HG03442 (cell line): ENCODE measurements at regions not wholly inside any gene's neighbourhood (a gene's known extent, or its start where the extent isn't known, plus 50 kb on each side); places are given as distances from the start of the nearest gene placed in this dataset.

Experiments used
- ATAC-seq: cut with Tn5 transposase; IDR thresholded peaks from one replicate; pipeline ENCODE4 v1.9.1; 2021; ENCODE audit warnings: mild to moderate bottlenecking, moderate library complexity; ENCODE audit not compliant: unreplicated experiment

DNA sequence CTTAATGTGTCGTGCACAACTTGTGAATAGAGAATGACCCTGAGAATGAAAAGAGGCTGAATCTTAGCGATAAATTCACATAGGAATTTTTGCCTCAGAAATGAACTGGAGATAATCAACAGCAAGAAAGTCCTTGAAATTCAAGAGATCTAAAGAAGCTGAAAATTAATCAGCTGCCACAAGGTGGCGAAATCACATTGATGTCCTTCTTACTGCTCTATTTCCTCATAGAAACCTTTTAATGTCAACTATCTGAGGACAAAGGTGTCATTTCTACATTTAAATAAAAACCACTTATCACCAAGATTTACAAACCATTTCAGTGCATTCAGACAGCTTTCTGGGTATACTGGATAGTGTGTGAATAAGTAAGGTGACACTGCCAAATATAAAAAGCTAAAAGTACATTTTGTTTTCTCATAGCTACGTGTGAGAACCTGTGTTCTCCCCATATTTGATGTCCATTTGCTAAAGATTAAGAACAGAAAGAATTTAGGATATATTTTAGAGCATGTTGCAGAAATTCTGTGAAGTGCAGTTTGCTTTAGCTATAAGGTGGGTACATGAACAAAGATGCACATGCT lies 485.3 kb upstream of the PTBP2 start:
- ATAC-seq: peak; percentile 58

DNA sequence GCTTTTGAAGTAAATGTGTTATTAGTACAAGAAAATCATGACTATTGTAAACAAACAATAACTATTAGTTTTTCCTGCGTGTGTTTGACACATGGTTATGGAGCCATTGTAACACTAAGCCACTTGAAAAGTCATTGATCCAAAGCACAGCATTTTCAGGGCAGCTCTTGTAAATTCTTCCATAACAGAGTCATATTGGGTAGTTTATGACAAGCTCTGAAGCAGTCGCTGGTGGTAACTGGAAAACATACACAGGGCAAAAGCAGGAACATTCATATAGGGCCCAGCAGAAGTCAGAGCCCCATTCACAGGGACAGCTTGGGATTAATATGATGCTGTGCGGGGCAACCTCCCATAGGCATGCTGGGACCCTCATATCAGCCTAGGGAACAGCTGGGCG lies 483.2 kb upstream of the PTBP2 start:
- no peak for ATAC-seq

DNA sequence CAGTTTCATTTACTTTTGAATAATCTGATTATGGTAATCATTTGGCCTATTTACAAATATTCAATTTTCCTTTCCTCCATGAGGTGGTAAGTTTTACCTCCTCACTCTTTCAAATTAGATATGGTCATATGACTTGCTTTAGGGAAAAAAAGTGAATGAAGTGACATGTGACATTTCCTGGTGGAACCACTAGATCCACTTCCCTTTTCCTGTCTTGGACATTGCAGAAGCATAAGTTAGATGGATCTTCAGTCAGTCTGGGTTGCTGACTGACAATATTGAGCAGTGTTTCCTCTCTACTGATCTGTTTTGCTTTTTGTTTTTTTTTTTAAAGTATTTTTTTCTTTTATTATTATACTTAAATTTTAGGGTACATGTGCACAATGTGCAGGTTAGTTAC lies 481.1 kb upstream of the PTBP2 start:
- no peak for ATAC-seq

DNA sequence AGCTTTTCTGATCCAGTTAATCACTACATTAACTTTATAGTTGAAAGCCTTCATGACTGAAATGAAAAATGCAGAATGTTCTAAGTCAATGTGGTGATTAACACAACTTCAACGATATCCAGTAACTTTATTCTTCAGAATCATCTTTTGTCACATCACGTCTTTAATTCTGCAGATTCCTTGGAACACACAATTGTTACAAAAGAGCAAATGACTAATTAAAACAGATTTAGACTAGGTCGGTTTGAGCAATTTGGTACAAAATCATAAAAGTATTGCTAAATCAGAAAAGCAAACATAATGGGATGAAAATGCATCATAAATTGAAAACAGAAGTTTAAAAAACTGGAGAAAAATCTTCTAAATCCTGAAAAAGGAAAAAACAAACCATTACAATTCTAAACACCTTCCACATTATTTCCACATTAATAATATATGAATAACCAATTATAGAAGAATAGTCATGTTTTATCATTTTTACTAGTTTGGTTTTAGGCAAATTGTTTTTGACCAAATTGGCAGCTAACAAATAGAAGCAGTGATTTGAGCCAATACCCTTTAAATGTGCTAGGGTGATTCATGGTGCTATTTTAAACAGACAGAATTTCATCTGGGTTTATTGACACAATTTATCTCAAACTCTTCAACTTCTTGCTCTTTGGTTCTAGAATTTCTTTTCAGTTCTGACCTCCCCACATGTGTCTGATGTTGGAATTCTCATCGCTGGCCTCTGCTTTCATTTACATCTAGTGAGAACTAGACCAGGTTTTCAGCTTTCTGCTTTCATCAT lies 468.1 kb upstream of the PTBP2 start:
- no peak for ATAC-seq

DNA sequence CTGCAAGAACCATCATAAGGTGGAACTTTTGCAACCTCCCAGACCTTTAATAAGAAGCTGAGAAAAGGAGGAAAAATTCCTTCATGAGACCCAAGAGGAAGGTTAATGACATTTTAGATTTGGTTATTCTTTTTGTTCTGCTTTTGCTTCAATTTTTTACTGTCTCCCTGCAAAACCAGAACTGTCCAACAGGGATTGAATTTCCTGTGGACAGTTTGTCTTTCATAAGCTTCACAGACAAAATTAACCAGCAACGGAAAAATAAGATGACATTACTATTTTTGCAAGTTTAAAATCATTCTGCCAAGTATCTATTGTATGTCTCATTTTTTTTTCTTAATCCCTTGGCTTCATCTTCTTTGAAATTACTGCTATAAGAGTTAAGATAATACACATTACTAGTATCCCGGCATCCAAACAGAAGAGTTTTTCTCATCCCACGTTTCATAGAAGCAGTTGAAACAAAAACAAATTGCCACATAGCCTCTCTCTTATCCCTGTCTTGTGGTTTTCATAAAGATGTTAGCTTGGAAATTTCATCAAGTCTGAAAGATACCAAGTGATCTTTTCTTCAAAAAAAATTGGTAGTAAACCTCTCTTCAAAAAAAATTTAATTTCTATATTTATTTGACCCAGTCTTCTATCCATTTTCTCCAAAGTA lies 465.3 kb upstream of the PTBP2 start:
- ATAC-seq: no peak

DNA sequence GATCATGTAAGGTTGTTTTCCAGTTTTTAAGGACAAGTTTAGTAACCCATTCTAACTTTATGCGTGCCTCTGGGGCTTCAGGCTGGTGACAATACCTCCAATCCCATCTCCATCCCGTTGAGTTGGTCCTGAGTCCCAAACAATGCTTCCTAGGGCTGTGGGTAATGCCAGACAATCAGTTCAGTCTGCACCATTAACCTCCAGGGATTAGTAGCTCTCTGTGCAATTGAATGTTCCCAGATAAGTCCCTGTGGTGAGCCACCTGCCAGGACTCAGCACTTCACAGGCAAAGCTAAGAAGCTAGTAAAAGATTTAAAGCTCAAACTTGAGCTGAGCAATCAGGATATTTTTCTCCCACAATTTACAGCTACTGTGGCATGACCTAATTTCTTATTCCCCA lies 462.2 kb upstream of the PTBP2 start:
- ATAC-seq: no peak

DNA sequence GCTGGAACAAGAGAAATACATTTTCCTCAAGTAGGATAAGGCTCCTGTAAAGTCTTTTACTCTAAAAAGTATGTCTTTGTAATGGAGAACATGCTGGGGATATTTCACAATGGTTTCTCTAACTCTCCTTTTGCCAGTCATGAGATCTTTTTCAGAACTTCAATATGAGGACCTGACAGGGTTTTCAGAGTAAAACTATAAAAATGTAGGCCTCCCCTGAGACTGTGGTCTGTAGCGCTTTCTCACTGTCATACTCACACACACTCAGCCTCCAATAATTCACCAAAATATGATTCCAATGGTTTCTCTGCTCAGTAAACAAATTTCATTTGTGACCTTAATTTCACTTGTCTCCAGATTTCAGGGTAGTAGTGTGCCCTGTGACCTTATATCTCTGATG lies 440.1 kb upstream of the PTBP2 start:
- no peak for ATAC-seq

DNA sequence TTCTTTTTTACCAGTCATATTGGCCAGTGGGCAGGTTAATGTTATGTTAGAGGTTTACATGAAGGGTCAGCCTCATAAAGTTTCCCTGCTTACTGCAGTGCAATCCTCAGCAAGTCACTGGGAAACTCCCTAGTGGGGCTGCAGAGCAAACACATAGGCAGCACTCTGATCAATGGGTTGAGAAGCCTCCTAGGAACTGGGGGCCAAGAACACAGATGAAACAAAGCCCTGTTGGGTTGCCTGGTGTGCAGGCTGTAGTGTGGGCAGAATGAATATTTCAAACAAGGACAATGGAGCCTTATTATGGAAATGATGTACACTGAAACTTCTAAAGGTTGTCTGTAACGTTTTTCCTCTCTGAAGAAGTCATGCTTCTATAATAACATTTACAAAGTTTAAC lies 431.6 kb upstream of the PTBP2 start:
- no peak for ATAC-seq

DNA sequence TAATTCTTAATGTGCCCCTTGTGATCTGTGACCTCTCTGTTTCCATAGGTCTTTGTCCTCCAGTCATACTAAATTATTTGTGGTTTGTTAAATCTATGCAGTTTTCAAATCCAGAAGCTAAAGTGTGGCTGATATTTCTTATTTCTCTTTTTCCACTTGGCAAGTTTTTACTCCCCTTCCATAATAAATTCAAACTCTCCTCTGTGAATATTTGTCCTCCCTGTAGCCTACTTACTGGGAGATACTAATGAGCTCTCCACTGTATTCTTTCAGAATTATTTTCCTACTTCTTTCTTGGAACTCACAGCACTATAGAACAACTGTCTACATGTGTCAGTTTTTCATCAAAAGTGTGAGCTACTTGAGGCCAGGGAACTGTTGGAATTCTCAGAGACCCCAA lies 430.8 kb upstream of the PTBP2 start:
- ATAC-seq: no peak

DNA sequence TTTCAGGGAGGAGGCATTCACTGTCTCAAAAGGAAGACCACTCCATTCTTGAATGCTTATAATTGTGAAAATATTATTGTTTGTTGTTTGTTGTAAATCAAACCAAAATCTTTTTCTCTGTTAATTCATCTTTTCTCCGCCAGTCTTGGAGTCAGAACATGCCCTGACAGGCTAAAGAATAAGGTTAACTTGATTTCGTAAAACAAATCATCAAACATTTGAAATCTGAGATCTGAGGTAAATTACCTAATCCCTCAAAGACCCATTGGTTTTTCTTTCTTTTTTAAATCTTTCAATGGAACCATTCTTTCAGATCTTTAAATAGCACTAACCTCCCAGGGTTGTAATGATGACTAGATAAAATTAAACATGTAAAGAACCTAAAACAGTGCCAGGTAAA lies 430.1 kb upstream of the PTBP2 start:
- ATAC-seq: no peak

DNA sequence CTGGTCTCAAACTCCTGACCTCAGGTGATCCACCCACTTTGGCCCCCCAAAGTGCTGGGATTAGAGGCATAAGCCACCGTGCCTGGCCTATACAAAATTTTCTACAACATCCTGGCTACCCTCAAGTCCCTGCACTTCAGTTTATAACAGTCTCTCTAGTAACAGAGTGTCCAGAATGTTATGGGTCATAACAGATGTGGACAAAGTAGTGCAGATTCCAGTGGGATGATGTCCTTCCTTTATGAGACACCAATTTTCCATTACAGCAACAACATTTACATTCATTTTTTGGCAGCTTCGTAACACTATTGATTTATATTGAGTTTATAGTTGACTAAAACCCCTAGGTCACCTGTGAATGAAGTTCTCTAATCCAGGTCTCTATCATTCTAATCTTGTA lies 429.4 kb upstream of the PTBP2 start:
- ATAC-seq: no peak

DNA sequence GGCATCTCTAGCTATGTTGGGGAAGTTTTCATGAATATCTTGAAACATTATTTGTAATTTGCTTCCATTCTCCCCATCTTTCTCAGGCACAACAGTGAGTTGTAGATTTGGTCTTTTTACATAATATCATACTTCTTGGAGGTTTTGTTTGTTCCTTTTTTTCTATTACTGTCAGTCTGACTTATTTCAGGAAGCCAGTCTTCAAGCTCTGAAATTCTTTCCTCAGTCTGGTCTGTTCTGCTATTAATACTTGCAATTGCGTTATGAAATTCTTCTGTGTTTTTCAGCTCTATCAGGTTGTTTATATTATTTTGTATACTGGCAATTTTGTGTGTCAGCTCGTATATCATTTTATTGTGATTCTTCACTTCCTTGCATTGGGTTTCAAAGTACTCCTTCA lies 424.6 kb upstream of the PTBP2 start:
- no peak for ATAC-seq

DNA sequence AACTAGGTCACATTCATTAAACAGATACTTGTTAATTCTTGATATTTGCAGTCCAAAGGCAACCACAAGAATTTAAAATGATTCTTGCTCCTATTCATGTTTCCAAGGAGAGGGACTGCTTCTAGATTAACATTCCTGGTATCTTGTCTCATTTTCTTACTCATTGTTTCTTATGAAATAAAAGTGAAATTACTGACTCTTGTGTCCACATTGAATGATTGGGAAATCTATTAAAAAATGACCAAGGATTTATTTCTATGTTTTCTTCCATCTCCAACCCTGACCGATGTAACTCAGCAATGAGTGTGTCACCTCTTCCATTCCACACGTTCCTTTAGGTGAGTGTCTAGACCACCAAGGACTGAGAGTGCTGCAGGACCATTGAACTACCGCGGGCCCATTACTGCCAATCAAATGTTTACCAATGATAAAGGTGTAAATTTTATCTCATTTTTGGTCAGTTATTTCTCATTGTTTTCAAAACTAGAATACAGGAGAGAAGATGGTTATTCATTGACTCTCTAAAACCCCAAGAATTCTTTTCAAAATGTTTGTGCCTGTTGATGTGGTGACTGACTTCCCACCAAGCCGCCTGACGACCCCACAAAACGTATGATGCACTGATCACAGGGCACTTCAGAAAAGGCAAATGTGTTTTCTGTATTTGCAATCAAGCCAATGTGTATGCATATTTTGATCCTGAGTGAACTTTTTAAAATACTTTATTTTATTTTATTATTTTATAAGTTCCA lies 414.6 kb upstream of the PTBP2 start:
- no peak for ATAC-seq

DNA sequence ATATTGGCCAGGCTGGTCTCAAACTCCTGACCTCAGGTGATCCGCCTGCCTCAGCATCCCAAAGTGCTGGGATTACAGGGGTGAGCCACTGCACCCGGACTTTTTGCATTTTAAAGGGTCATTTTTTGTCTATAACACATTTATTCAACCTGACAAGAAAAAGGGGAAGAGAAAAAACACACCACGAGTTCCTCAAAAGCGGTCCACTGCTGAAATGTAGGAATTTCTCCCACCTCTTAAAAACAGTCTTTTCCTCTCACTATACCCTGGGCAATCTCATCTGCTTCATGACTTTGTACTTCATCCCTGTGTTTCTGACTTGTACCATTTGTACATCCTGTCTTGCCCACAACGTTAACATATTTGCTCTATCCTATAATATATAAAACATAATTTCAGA lies 413.3 kb upstream of the PTBP2 start:
- ATAC-seq: no peak

DNA sequence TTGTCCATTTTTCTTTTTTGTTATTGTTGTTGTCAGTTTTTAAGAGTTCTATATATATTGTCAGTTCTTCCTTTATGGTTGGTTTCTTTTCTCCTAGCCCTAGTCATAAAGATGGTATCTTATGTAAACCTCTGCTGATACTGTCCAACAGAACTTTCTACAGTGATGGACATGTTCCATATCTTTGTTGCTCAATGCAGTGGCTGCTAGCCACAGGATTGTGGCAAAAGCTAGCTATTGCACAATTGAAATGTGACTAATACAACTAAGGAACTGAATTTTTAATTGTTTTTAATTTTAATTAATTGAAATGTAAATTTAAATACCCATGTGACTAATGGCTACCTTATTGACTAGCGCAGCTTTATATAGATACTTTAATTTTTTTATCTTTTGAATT lies 411.8 kb upstream of the PTBP2 start:
- no peak for ATAC-seq

DNA sequence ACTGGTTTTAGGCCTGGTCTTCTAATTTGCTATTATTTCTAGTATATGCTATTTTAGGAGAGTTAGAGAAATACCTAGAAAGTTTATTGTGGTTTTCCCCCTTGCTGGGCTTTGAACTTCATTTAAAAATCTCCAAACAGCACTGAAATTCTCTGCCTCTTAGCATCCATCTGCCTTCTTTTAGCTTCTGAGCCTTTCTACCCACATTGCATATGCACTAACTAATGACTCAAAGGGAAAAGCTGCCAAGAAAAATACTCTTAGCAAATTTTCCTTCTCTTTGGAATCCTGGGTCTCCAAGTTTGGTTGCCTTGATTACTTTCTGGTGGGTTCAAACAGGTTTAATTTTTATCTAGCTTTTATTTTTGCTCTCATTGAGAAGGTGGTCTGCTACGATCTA lies 408.4 kb upstream of the PTBP2 start:
- no peak for ATAC-seq

DNA sequence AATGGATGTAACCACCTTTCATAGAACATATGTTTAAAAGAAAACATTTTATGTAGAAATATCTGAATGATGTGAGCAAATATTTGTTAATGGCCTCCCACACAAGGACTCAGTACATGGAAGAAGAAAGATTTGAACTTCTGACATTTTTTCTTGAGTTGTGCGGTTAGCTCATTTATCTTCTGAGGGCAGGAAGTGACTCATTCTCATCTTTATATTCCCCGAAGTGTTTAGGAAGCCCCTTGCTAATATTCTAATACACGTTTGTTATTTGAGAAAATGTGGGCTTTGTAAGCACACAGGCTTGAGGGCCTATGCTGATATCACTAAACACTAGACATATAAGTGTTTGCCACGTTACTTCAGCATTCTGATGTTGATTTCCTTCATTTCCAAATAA lies 392.5 kb upstream of the PTBP2 start:
- ATAC-seq: no peak

DNA sequence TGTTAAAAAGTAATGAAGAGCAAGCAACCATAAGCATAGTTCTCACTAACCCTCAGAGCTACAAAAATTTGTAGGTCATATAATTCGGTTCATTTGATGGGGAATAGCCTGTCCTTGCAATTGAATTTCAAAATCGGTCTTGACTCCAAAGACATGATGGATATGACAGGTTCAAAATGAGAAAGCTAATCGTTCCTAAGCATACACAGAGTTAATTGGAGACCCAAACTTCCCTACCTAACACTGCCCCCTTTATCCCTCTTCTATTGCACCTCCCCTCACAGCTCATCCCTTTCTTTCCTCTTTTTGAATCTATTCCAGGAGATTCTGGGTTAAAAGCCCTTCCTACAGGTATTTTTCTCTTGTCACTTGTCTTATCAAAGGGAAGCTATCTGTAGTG lies 390.0 kb upstream of the PTBP2 start:
- ATAC-seq: no peak

DNA sequence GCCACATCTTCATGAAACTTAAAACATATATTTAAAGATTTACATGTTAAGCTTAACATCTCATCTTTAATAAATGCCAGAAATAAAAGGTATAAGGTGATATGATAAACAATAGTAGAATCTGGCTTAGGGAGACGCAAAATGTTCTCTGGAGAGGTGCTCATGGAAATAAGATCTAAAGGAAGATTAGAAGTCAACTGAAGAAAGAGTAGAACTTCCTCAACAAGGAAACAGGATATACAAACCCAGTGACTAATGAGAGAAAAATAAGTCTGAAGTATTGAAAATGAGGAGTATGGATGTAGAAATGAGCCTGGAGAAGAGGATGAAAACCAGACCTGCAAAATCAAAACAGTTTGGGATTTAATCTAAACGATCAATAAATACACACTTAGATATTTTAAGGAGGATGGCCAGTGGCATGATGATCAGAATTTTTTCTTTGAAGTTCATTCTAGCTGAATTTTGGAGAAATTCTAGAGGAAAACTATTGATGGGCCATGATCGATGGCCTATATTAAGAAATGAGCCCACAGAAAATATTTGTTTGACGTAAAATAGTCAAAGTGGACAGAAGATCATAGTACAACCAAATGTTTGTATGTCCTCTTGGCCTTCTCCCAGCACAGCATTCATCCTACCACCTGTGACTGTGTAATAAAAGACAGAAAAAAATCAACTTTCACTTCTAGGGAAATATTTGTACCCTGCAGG lies 387.9 kb upstream of the PTBP2 start:
- ATAC-seq: no peak

DNA sequence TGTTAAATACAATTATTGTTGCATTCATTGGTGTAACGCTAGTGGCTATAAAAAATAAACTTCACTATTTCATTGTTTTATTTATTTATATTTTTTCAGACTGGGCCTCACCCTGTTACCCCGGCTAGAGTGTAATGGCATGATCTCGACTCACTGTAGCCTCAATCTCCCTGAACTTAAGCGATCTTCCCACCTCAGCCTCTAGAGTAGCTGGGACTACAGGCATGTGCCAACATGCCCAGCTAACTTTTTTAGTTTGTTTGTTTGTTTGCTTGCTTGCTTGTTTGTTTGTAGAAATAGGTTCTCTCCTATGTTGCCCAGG lies 387.4 kb upstream of the PTBP2 start:
- no peak for ATAC-seq

DNA sequence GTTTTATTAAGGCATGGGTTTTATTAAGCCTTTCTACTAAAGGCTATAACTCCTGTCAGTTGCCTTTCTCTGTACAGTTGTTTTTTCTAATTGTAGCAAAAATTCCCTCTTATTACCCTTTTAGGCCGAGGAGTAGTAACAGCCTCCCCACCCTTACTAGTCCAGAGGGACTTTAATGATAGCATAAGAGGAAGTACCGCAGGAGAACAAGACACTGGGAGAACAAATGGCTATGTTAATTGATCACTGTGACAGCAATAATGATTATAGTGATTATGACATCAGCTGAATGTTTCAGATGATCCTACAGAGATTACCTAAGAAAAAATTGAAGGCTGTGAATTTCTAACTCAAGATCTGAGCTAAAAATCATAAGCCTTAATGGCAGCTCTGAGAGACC lies 383.0 kb upstream of the PTBP2 start:
- ATAC-seq: no peak
